Retinal pigment epithelial cell (primary cell): ENCODE measurements at regions not wholly inside any gene's neighbourhood (a gene's known extent, or its start where the extent isn't known, plus 50 kb on each side); places are given as distances from the start of the nearest gene placed in this dataset.
A peak's percentile ranks its signal among the peaks of the same experiment; 100 is the strongest.

Experiments used
- DNase-seq: peaks from one replicate; pipeline ENCODE4 v3.0.0-alpha.2; 2010; ENCODE audit warnings: low read depth
- H3K4me3 ChIP-seq: 2 replicates; pipeline ENCODE4 v1.5.1; 2011; ENCODE audit warnings: mild to moderate bottlenecking, low read length, control low read depth, moderate library complexity
- TF ChIP-seq, protein P1 (sequence below): conservative IDR thresholded peaks from 2 replicates; pipeline ENCODE4 v1.5.1; 2011; ENCODE audit warnings: low read depth, low read length, control low read depth, inconsistent platforms

DNA sequence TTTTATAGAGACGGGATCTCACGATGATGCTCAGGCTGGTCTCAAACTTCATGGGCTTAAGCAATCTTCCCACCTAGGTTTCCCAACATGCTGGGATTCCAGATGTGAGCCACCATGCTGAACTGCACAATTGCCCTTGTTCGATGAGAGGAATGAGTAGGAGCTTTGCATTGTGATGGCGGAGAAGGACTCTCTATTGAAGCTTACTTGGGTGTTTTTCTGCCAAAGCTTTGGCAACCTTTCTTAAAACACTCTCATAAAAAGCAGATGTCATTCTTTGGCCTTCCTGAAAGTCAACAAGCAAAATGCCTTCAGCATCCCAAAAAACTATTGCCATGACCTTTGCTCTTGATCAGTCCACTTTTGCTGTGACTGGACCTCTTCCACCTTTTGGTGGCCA, 904.8 kb upstream of the TMEM132C start:
- H3K4me3 ChIP-seq = no peak overlapping the region
- DNase-seq = no peak
- TF ChIP-seq, protein P1, sequence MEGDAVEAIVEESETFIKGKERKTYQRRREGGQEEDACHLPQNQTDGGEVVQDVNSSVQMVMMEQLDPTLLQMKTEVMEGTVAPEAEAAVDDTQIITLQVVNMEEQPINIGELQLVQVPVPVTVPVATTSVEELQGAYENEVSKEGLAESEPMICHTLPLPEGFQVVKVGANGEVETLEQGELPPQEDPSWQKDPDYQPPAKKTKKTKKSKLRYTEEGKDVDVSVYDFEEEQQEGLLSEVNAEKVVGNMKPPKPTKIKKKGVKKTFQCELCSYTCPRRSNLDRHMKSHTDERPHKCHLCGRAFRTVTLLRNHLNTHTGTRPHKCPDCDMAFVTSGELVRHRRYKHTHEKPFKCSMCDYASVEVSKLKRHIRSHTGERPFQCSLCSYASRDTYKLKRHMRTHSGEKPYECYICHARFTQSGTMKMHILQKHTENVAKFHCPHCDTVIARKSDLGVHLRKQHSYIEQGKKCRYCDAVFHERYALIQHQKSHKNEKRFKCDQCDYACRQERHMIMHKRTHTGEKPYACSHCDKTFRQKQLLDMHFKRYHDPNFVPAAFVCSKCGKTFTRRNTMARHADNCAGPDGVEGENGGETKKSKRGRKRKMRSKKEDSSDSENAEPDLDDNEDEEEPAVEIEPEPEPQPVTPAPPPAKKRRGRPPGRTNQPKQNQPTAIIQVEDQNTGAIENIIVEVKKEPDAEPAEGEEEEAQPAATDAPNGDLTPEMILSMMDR = no peak

DNA sequence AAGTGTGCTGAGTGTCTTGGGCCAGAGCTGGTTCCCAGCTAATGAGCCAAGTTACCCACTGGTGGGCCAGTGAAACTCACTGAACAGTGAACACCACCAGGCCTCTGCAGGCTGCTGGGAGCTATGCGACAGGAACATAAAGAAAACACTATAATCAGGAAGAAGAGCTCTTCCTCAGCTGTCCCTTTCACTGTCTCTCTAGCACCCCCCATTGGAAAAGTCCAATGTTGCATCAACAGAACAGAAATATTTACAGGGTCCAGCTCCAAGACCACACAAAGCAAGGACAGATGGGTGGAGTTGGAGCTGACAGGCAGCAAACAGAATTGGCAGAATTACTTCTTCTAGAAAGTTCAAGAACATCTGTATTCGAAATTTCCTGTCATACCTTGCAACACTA, 903.6 kb upstream of the TMEM132C start:
- DNase-seq = no peak
- TF ChIP-seq, protein P1 = peak; percentile 22
- no peak overlapping the region for H3K4me3 ChIP-seq

DNA sequence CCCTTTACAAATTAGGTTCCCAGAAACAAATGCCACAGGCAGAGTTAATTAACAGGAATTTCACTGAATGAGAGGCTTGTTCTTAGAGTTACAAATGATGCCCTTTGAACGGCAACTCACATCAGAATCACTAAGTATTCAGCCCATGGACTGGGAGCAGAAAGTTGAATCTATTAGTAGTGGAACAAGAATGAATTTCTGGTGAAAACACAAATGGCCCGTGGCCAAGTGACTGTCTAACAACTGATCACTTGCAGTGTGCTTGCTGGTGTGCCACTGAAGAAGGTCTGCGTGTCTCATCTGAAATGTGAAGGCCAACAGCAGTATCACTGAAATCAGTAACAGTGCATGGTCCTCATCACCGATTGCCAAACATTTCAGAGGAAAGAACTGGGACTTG, 893.4 kb upstream of the TMEM132C start:
- TF ChIP-seq, protein P1 = no peak
- no peak for DNase-seq
- H3K4me3 ChIP-seq = no peak overlapping the region

DNA sequence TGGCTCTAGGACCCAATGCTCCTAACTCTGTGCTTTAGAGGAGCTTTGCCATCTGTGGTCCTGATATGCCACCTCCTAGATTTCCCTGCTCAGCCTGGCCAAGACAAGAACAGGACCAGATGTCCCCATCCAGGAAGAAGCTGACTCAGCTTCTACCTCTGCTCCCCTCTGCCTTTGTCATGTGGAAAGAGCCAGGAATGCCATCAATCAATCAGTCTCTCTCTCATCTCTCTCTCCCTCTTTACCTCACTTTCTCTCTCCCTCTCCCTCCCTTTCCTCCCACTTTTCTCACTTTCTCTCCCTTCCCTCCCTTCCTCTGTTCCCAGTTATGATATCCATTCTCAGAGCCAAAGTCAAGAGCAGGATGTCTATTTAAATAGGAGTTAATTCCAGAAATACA, 892.5 kb upstream of the TMEM132C start:
- DNase-seq = no peak
- TF ChIP-seq, protein P1 = no peak
- H3K4me3 ChIP-seq = no peak overlapping the region

DNA sequence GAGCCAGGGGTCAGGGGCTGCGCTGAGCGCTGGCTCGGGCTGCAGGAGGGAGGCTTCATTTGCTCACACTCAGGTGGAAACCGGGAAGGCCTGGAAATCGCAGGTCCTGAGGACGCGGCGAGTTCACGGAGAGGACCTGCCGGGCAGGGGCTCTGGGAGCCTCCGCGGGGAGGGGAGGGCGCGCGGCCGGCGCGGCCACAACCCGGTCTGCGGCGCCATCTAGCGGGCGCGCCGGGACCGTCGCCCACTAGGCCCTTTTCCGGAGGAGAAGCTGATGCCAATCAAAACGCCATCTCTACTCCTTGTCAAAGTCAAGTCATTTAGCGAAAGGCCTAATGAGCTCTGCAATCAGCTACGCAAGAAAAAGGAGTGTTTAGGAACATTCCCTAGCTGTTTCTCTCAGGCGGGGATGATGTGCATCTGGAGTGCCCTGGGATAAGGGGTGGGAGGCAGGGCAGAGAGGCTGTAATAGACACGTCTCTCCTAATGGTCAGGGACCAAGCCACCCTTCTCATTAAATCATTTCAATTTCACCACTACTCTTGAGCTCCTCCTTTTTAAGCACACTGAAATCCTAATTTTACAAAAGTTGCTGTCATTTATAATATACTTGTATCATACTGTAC, 885.8 kb upstream of the TMEM132C start:
- TF ChIP-seq, protein P1 = peak; percentile 80
- H3K4me3 ChIP-seq = peak overlapping the region; percentile 40

DNA sequence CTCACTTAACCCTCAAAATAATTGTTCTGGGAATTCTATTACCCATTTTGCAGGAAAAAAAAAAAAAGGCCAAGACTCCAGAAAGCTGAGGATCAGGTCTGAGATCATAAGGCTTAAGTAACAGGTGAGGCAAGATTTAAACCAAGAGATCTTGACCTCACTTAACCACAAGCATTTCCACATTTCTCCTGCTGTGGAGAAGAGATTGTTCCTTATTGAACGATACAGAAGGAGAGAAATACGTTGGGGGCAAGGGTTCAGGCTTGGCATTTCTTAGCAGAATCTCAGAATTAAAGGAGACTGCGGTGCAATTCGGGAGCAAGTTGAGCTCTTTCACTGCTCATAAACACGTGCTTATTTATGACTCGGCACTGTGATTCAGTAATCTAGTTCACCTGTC, 885.3 kb upstream of the TMEM132C start:
- DNase-seq = no peak
- TF ChIP-seq, protein P1 = no peak

More for the DNA sequence above, 885.8 kb upstream of the TMEM132C start:
- no peak for DNase-seq

DNA sequence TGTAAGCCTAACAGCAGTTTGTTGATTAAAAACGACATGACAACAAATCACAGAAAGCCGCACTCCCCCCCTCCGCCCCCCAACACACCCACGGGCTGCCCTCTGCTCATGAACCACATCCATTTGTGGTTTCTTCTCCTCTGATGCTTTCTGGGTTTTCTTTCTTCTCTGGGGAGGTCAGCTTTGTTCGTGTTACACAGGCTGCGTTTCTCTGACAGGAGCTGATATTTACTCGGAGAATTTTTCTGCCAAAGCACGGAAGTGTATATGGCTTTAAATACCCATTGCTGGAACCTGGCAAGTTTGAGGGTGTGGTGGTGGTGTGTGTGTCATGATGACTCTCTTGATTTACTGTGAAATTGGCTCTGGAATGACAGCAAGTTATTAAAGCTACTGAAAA, 883.7 kb upstream of the TMEM132C start:
- no peak for DNase-seq
- TF ChIP-seq, protein P1 = no peak
- H3K4me3 ChIP-seq = no peak overlapping the region

More for the DNA sequence above, 885.3 kb upstream of the TMEM132C start:
- H3K4me3 ChIP-seq = no peak overlapping the region
